Neuronal stem cell (in vitro differentiated cells): ENCODE measurements at regions not wholly inside any gene's neighbourhood (a gene's known extent, or its start where the extent isn't known, plus 50 kb on each side); places are given as distances from the start of the nearest gene placed in this dataset.
A peak's percentile ranks its signal among the peaks of the same experiment; 100 is the strongest.

Source experiments
- DNase-seq: peaks from one replicate; pipeline ENCODE4 v3.0.0-alpha.2; 2013; ENCODE audit warnings: low spot score
- H2AFZ ChIP-seq: one replicate; pipeline ENCODE4 v1.6.1; 2013; ENCODE audit warnings: mild to moderate bottlenecking, low read length, inconsistent platforms
- H2AK5ac ChIP-seq: 2 replicates; pipeline ENCODE4 v1.6.1; 2013; ENCODE audit warnings: low read depth, mild to moderate bottlenecking, inconsistent platforms, low read length, moderate library complexity, mixed read lengths
- H2BK120ac ChIP-seq: 2 replicates; pipeline ENCODE4 v1.6.1; 2013; ENCODE audit warnings: low read depth, mild to moderate bottlenecking, inconsistent platforms, low read length, moderate library complexity, mixed read lengths
- H2BK12ac ChIP-seq: one replicate; pipeline ENCODE4 v1.6.1; 2013; ENCODE audit warnings: low read length, inconsistent platforms
- H2BK15ac ChIP-seq: 2 replicates; pipeline ENCODE4 v1.6.1; 2013; ENCODE audit warnings: mild to moderate bottlenecking, low read length, inconsistent platforms, mixed read lengths
- H2BK5ac ChIP-seq: one replicate; pipeline ENCODE4 v1.6.1; 2013; ENCODE audit warnings: inconsistent platforms, mild to moderate bottlenecking, low read length, moderate library complexity
- H3K14ac ChIP-seq: one replicate; pipeline ENCODE4 v1.6.1; 2013; ENCODE audit warnings: low read length, inconsistent platforms
- H3K18ac ChIP-seq: 2 replicates; pipeline ENCODE4 v1.6.1; 2013; ENCODE audit warnings: low read length, inconsistent platforms
- H3K23ac ChIP-seq: 2 replicates; pipeline ENCODE4 v1.6.1; 2013; ENCODE audit warnings: low read depth, mild to moderate bottlenecking, mixed read lengths, low read length, inconsistent platforms; ENCODE audit not compliant: poor library complexity
- H3K27ac ChIP-seq: replicated peaks from 3 replicates; pipeline ENCODE4 v1.5.1; 2013; ENCODE audit warnings: low read length, inconsistent platforms
- H3K27me3 ChIP-seq, 3 experiments: 2 replicates each; pipeline ENCODE4 v1.6.1; 2013; ENCODE audit warnings: low read length in 3 of 3, mild to moderate bottlenecking in 2 of 3, inconsistent platforms in 1 of 3, low read depth in 1 of 3, mixed read lengths in 1 of 3, moderate library complexity in 1 of 3; ENCODE audit not compliant: control insufficient read depth in 3 of 3, insufficient read depth in 3 of 3
- H3K36me3 ChIP-seq, 2 donors: replicated peaks in 1 of 2; 2 replicates each; pipeline ENCODE4 v1.6.1; 2013; ENCODE audit warnings: low read length in 2 of 2; ENCODE audit not compliant: control insufficient read depth in 2 of 2, insufficient read depth in 2 of 2
- H3K4ac ChIP-seq: 2 replicates; pipeline ENCODE4 v1.6.1; 2013; ENCODE audit warnings: inconsistent platforms, mild to moderate bottlenecking, low read length, moderate library complexity
- H3K4me1 ChIP-seq, 2 donors: 1 replicate in 1 of 2; 2 replicates in 1 of 2; pipeline ENCODE4 v1.6.1; 2013; ENCODE audit warnings: low read length in 2 of 2, low read depth in 1 of 2; ENCODE audit not compliant: control insufficient read depth in 2 of 2, insufficient read depth in 1 of 2
- H3K4me2 ChIP-seq: one replicate; pipeline ENCODE4 v1.6.1; 2013; ENCODE audit warnings: mild to moderate bottlenecking, low read length, inconsistent platforms; ENCODE audit not compliant: insufficient read depth, poor library complexity, severe bottlenecking
- H3K4me3 ChIP-seq, 2 donors: 2 replicates each; pipeline ENCODE4 v1.5.1; 2013; ENCODE audit warnings: low read length in 2 of 2, mild to moderate bottlenecking in 2 of 2, inconsistent platforms in 1 of 2, moderate library complexity in 1 of 2
- H3K79me1 ChIP-seq: one replicate; pipeline ENCODE4 v1.6.1; 2013; ENCODE audit warnings: low read depth, mild to moderate bottlenecking, inconsistent platforms, low read length, moderate library complexity
- H3K9ac ChIP-seq: one replicate; pipeline ENCODE4 v1.6.1; 2013; ENCODE audit warnings: mild to moderate bottlenecking, low read depth, low read length, inconsistent platforms; ENCODE audit not compliant: poor library complexity
- H3K9me3 ChIP-seq, 2 donors: replicated peaks in 1 of 2; 2 replicates each; pipeline versions ENCODE3 to v1.6.1; 2013; ENCODE audit warnings: low read length in 2 of 2, mild to moderate bottlenecking in 2 of 2, inconsistent platforms in 1 of 2, low read depth in 1 of 2, mixed read lengths in 1 of 2, moderate library complexity in 1 of 2; ENCODE audit not compliant: control insufficient read depth in 2 of 2, insufficient read depth in 1 of 2
- H4K8ac ChIP-seq: one replicate; pipeline ENCODE4 v1.6.1; 2013; ENCODE audit warnings: low read depth, mild to moderate bottlenecking, inconsistent platforms, low read length, moderate library complexity
- H4K91ac ChIP-seq: one replicate; pipeline ENCODE4 v1.6.1; 2013; ENCODE audit warnings: low read length, low read depth, mild to moderate bottlenecking, inconsistent platforms; ENCODE audit not compliant: poor library complexity
- WGBS, 2 donors: extraction: QIAGEN DNeasy Blood & Tissue Kit; methylation state at CpG; one replicate each; pipeline ENCODE4 v1.1.7; 2013; ENCODE audit warnings: missing lambda C conversion rate in 2 of 2, mixed read lengths in 1 of 2; ENCODE audit not compliant: insufficient read length in 2 of 2, insufficient replicate concordance in 1 of 2; ENCODE audit errors: extremely low coverage in 2 of 2; 5-methylcytosine and 5-hydroxymethylcytosine counted together

DNA sequence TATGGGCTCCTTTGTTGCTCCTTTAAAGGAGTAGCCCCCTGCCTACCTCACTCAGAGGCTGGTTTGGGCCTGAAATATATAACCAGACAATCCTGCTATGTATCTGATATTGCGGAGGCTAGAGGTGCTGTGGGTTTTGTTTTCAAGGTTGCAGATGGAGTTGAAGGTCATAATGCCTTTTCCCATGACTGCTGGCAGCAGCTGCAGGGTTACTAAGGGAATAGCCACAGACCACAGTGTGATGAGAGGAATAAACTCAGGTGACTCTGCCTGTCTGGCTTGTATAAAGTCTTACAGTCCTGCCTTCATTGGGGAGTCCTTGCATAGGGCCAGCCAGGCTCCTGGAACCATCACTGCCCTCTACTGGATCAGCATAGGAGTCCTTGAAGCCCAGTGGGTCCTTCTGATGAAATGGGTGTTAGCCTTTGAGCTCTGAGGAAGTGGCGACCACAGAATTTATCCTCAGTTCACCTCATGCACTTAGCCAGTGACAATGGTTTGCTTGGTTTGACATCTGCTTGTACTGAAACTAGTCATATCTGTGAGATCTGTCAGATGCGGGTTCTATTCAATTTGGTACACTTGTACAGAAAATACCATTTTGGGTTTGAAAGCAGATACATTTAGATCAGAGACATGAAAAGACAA, 174.4 kb upstream of the HMCN1 start:
- Histone ChIP-seq H2BK15ac (no peak overlapping the region), H3K23ac (no peak overlapping the region), H2AK5ac (no peak overlapping the region), H2BK5ac (no peak overlapping the region), H3K18ac (no peak overlapping the region), H3K27me3 (no peaks in the 10 kb centered on the region), H2BK120ac (no peak overlapping the region), H3K9me3 (no peaks in the 10 kb centered on the region), H2BK12ac (no peak overlapping the region), H4K8ac (no peak overlapping the region), H3K4me3 (no peak overlapping the region), H3K4me2 (no peak overlapping the region), H3K14ac (no peak overlapping the region), H3K9ac (no peak overlapping the region), H3K36me3 (no peaks in the 10 kb centered on the region), H3K79me1 (no peaks in the 10 kb centered on the region), H4K91ac (no peak overlapping the region), H3K4ac (no peak overlapping the region), H2AFZ (no peak overlapping the region), H3K27ac (no peak overlapping the region), H3K4me1 (no peaks in the 10 kb centered on the region)
- WGBS, 2 donors, result no CpG with 5 or more reads among the region's 3 CpGs
- peak; percentile 4 for DNase-seq

DNA sequence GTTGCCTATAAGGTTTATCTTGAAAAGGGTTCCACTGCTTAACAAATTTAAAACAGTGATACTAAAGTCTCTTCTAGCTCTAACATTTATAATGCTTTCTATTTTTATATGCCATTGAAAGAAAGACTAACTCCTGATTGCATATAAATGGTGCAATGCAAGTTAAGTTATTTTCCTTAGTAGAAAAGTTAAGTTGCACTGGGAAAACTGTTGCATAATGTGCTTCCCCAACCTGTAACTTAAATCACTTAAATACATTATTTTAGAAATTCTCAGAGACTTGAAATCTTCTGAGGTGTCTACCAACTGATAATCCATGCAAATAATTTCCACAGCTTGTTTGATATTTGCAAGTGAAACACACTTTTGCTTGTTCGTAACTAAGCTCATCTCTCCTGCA, 175.0 kb upstream of the HMCN1 start:
- Histone ChIP-seq H4K91ac (no peak overlapping the region), H3K79me1 (no peaks in the 10 kb centered on the region), H3K9me3 (no peaks in the 10 kb centered on the region), H2BK120ac (no peak overlapping the region), H3K14ac (no peak overlapping the region), H2BK15ac (no peak overlapping the region), H2AK5ac (no peak overlapping the region), H3K23ac (no peak overlapping the region), H2BK12ac (no peak overlapping the region), H3K9ac (no peak overlapping the region), H3K27me3 (no peaks in the 10 kb centered on the region), H3K4me2 (no peak overlapping the region), H4K8ac (no peak overlapping the region), H3K36me3 (no peaks in the 10 kb centered on the region), H3K27ac (no peak overlapping the region), H3K18ac (no peak overlapping the region), H3K4ac (no peak overlapping the region), H3K4me1 (no peaks in the 10 kb centered on the region), H3K4me3 (no peak overlapping the region), H2AFZ (no peak overlapping the region), H2BK5ac (no peak overlapping the region)
- DNase-seq, result no peak
- WGBS, 2 donors, result no CpG with 5 or more reads among the region's 1 CpG

DNA sequence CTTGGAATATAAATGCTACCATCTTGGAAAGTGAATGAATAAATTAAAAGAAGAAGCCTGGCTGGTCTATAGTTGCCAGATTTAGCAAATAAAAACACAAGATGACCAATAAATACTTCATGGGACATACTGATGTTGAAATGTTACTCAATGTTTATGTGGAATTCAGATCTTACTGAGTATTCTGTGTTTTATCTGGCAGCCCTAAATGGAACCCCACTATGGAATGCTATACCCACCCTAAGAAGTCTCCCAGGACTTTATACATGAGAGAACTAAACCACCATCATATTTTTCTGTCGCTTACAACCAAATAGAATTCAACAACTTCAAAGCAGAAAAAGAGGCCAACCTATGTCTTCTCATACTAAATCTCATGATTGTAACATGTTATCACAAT, 177.6 kb upstream of the HMCN1 start:
- Histone ChIP-seq H3K9ac (no peak overlapping the region), H3K79me1 (no peaks in the 10 kb centered on the region), H2AK5ac (no peak overlapping the region), H4K8ac (no peak overlapping the region), H2AFZ (no peak overlapping the region), H3K14ac (no peak overlapping the region), H3K18ac (no peak overlapping the region), H2BK12ac (no peak overlapping the region), H3K4me2 (no peak overlapping the region), H4K91ac (no peak overlapping the region), H2BK5ac (no peak overlapping the region), H3K4me3 (no peak overlapping the region), H3K23ac (no peak overlapping the region), H3K4ac (no peak overlapping the region), H2BK15ac (no peak overlapping the region), H3K27ac (no peak overlapping the region), H2BK120ac (no peak overlapping the region), H3K36me3 (no peaks in the 10 kb centered on the region), H3K27me3 (no peaks in the 10 kb centered on the region), H3K4me1 (no peaks in the 10 kb centered on the region), H3K9me3 (no peaks in the 10 kb centered on the region)
- no CpG with 5 or more reads among the region's 1 CpG for WGBS, 2 donors
- no peak for DNase-seq

DNA sequence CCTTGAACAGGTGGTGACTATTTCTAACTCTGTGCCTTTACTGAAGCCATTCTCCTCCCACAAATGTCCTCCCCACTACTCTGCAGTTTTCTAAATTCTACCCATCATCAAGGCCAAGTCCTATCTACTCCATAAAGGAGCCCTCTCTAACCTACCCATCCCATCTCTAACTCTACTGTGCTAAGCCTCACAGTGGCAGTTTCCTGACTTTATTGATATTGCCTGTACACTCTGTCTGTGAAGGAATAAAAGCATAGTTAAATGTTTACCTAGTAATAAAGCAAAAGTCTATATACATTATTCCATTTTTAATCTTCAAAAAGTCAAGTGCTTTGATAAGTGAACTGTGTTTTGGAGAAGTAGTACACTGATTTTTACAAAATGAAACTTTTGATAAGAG, 178.4 kb upstream of the HMCN1 start:
- no peak overlapping the region for H4K8ac ChIP-seq
- no peak overlapping the region for H3K27ac ChIP-seq
- H3K14ac ChIP-seq, result no peak overlapping the region
- no peak overlapping the region for H2BK15ac ChIP-seq
- H3K4me3 ChIP-seq, result no peak overlapping the region
- no peak overlapping the region for H2BK5ac ChIP-seq
- peaks cover 0 to 2% of the 10 kb centered on the region in 2 donors for H3K9me3 ChIP-seq
- H3K4ac ChIP-seq, result no peak overlapping the region
- H4K91ac ChIP-seq, result no peak overlapping the region
- no peak overlapping the region for H2AFZ ChIP-seq
- no peak overlapping the region for H3K4me2 ChIP-seq
- H2BK12ac ChIP-seq, result no peak overlapping the region
- H3K23ac ChIP-seq, result no peak overlapping the region
- no peak overlapping the region for H2BK120ac ChIP-seq
- no peak overlapping the region for H2AK5ac ChIP-seq
- no peak overlapping the region for H3K18ac ChIP-seq
- DNase-seq, result no peak
- H3K4me1 ChIP-seq, result no peaks in the 10 kb centered on the region
- H3K27me3 ChIP-seq, result no peaks in the 10 kb centered on the region
- H3K79me1 ChIP-seq, result no peaks in the 10 kb centered on the region
- no peaks in the 10 kb centered on the region for H3K36me3 ChIP-seq
- H3K9ac ChIP-seq, result no peak overlapping the region
